ENCODE measurements at regions not wholly inside any gene's neighbourhood (a gene's known extent, or its start where the extent isn't known, plus 50 kb on each side); places are given as distances from the start of the nearest gene placed in this dataset.
"Not testable (repeated sequence)": the region's sequence is repeated elsewhere in the genome, so short reads cannot be mapped to it uniquely, and the experiment has no call there.

- no peak for DNase-seq (ENCODE audit: low spot score)
Observed at GRCh38 chr21:35164971-35165483, 115.9 kb upstream of the RUNX1 start.

GRCh38 chr21:35164380-35164779 lies 115.3 kb upstream of the RUNX1 start:
- no peak for DNase-seq (ENCODE audit: low spot score)

- DNase-seq (ENCODE audit: low spot score) = no peak
Observed at GRCh38 chr21:35163411-35163810, 114.3 kb upstream of the RUNX1 start.

GRCh38 chr21:35162831-35163230 lies 113.7 kb upstream of the RUNX1 start:
- no peak for DNase-seq (ENCODE audit: low spot score)

- no peak for DNase-seq (ENCODE audit: low spot score)
Observed at GRCh38 chr21:35159881-35160280, 110.8 kb upstream of the RUNX1 start.

GRCh38 chr21:35157374-35157773 lies 108.3 kb upstream of the RUNX1 start:
- DNase-seq (ENCODE audit: low spot score) = not testable (repeated sequence)

GRCh38 chr21:35156293-35157278 lies 107.5 kb upstream of the RUNX1 start:
- no peak for DNase-seq (ENCODE audit: low spot score)

GRCh38 chr21:35154788-35155187 lies 105.7 kb upstream of the RUNX1 start:
- no peak for DNase-seq (ENCODE audit: low spot score)

GRCh38 chr21:35153671-35154070 lies 104.6 kb upstream of the RUNX1 start:
- DNase-seq (ENCODE audit: low spot score) = no peak

GRCh38 chr21:35150562-35151226 lies 101.6 kb upstream of the RUNX1 start:
- no peak for DNase-seq (ENCODE audit: low spot score)

- DNase-seq (ENCODE audit: low spot score) = no peak
Observed at GRCh38 chr21:35149698-35150097, 100.6 kb upstream of the RUNX1 start.

GRCh38 chr21:35147439-35147838 lies 98.3 kb upstream of the RUNX1 start:
- DNase-seq (ENCODE audit: low spot score) = no peak

GRCh38 chr21:35145626-35146233 lies 96.6 kb upstream of the RUNX1 start:
- DNase-seq (ENCODE audit: low spot score) = no peak

- no peak for DNase-seq (ENCODE audit: low spot score)
Observed at GRCh38 chr21:35144978-35145377, 95.9 kb upstream of the RUNX1 start.

GRCh38 chr21:35142036-35142815 lies 93.1 kb upstream of the RUNX1 start:
- no peak for DNase-seq (ENCODE audit: low spot score)

- DNase-seq (ENCODE audit: low spot score) = no peak
Observed at GRCh38 chr21:35139382-35139715, 90.2 kb upstream of the RUNX1 start.

- no peak for DNase-seq (ENCODE audit: low spot score)
Observed at GRCh38 chr21:35138665-35139381, 89.7 kb upstream of the RUNX1 start.

GRCh38 chr21:35136586-35137219 lies 87.6 kb upstream of the RUNX1 start:
- peak; percentile 26 for DNase-seq (ENCODE audit: low spot score)

- no peak for DNase-seq (ENCODE audit: low spot score)
Observed at GRCh38 chr21:35136106-35136505, 87.0 kb upstream of the RUNX1 start.

- no peak for DNase-seq (ENCODE audit: low spot score)
Observed at GRCh38 chr21:35135481-35135880, 86.4 kb upstream of the RUNX1 start.

GRCh38 chr21:35134309-35134708 lies 85.2 kb upstream of the RUNX1 start:
- no peak for DNase-seq (ENCODE audit: low spot score)

Data from HuH-7 (cell line).